SK-N-SH treated with all-trans-retinoic acid at 6 μM for 48 hours (cell line): ENCODE measurements at regions not wholly inside any gene's neighbourhood (a gene's known extent, or its start where the extent isn't known, plus 50 kb on each side); places are given as distances from the start of the nearest gene placed in this dataset.

Source experiments
- ATAC-seq: fragments of 200-7000 bp; cut with Tn5 transposase; 3 replicates; pipeline ENCODE4 v1.9.1; 2020; ENCODE audit warnings: mild to moderate bottlenecking, moderate library complexity
- ARNTL ChIP-seq: fragments of 450-650 bp; formaldehyde crosslinking; IDR thresholded peaks from 2 replicates; pipeline ENCODE4 v1.5.0; 2020; ENCODE audit warnings: low read depth, mild to moderate bottlenecking, moderate library complexity, borderline replicate concordance
- BACH2 ChIP-seq: fragments of 250-450 bp; sonication (Bioruptor Pico); IDR thresholded peaks from 2 replicates; pipeline ENCODE4 v1.9.0; 2021; ENCODE audit warnings: mild to moderate bottlenecking, borderline replicate concordance
- CSDC2 ChIP-seq: fragments of 250-450 bp; sonication (Bioruptor Pico); IDR thresholded peaks from 2 replicates; pipeline ENCODE4 v1.5.0; 2020; ENCODE audit warnings: mild to moderate bottlenecking, moderate library complexity
- ESRRG ChIP-seq: fragments of 250-450 bp; sonication (Bioruptor Pico); IDR thresholded peaks from 2 replicates; pipeline ENCODE4 v1.6.1; 2021; ENCODE audit warnings: mild to moderate bottlenecking
- GLIS3 ChIP-seq: fragments of 250-450 bp; sonication (Bioruptor Pico); IDR thresholded peaks from 2 replicates; pipeline ENCODE4 v1.5.0; 2020; ENCODE audit warnings: mild to moderate bottlenecking, moderate library complexity
- ISL1 ChIP-seq: fragments of 250-450 bp; sonication (Bioruptor Pico); IDR thresholded peaks from 2 replicates; pipeline ENCODE4 v2.1.2; 2022; ENCODE audit warnings: mild to moderate bottlenecking, moderate library complexity
- OSR1 ChIP-seq: fragments of 250-450 bp; sonication (Bioruptor Pico); IDR thresholded peaks from 2 replicates; pipeline ENCODE4 v1.8.0; 2022; ENCODE audit warnings: moderate library complexity, mild to moderate bottlenecking, inconsistent platforms
- PPARA ChIP-seq: fragments of 250-450 bp; sonication (Bioruptor Pico); IDR thresholded peaks from 2 replicates; pipeline ENCODE4 v1.5.0; 2020; ENCODE audit warnings: mild to moderate bottlenecking, borderline replicate concordance
- RARB ChIP-seq: fragments of 250-450 bp; sonication (Bioruptor Pico); IDR thresholded peaks from 2 replicates; pipeline ENCODE4 v1.8.0; 2021; ENCODE audit warnings: mild to moderate bottlenecking, moderate library complexity
- TCF4 ChIP-seq: fragments of 250-450 bp; sonication (Bioruptor Pico); IDR thresholded peaks from 2 replicates; pipeline ENCODE4 v1.8.0; 2021; ENCODE audit warnings: mild to moderate bottlenecking, moderate library complexity, borderline replicate concordance
- TOX ChIP-seq: fragments of 250-450 bp; sonication (Bioruptor Pico); IDR thresholded peaks from 2 replicates; pipeline ENCODE4 v1.8.0; 2021; ENCODE audit warnings: mild to moderate bottlenecking, moderate library complexity, borderline replicate concordance
- ZC3H10 ChIP-seq: fragments of 250-450 bp; sonication (Bioruptor Pico); IDR thresholded peaks from 2 replicates; pipeline ENCODE4 v1.5.1; 2021; ENCODE audit warnings: mild to moderate bottlenecking, moderate library complexity
- ZFP3 ChIP-seq: fragments of 250-450 bp; sonication (Bioruptor Pico); IDR thresholded peaks from 2 replicates; pipeline ENCODE4 v1.5.0; 2020; ENCODE audit warnings: mild to moderate bottlenecking, moderate library complexity
- ZFP30 ChIP-seq: fragments of 450-650 bp; formaldehyde crosslinking; IDR thresholded peaks from 2 replicates; pipeline ENCODE4 v1.5.0; 2022; ENCODE audit warnings: mild to moderate bottlenecking, moderate library complexity
- ZNF8 ChIP-seq: fragments of 450-650 bp; formaldehyde crosslinking; IDR thresholded peaks from 2 replicates; pipeline ENCODE4 v1.5.0; 2020; ENCODE audit warnings: mild to moderate bottlenecking, moderate library complexity
- TF ChIP-seq, protein P1 (sequence below): fragments of 250-450 bp; sonication (Bioruptor Pico); IDR thresholded peaks from 2 replicates; pipeline ENCODE4 v1.8.0; 2020; ENCODE audit warnings: mild to moderate bottlenecking, moderate library complexity, borderline replicate concordance
- TF ChIP-seq, protein P2 (sequence below): fragments of 250-450 bp; sonication (Bioruptor Pico); IDR thresholded peaks from 2 replicates; pipeline ENCODE4 v1.5.1; 2021; ENCODE audit warnings: mild to moderate bottlenecking, moderate library complexity
- TF ChIP-seq, protein P3 (sequence below): fragments of 250-450 bp; sonication (Bioruptor Pico); IDR thresholded peaks from 2 replicates; pipeline ENCODE4 v1.8.0; 2021; ENCODE audit warnings: low read depth, mild to moderate bottlenecking, moderate library complexity, borderline replicate concordance
- TF ChIP-seq, protein P4 (sequence below): fragments of 250-450 bp; sonication (Bioruptor Pico); IDR thresholded peaks from 2 replicates; pipeline ENCODE4 v1.5.1; 2020; ENCODE audit warnings: low read depth, mild to moderate bottlenecking, moderate library complexity
- TF ChIP-seq, protein P5 (sequence below): fragments of 250-450 bp; sonication (Bioruptor Pico); IDR thresholded peaks from 2 replicates; pipeline ENCODE4 v1.5.0; 2020; ENCODE audit warnings: mild to moderate bottlenecking, moderate library complexity

DNA sequence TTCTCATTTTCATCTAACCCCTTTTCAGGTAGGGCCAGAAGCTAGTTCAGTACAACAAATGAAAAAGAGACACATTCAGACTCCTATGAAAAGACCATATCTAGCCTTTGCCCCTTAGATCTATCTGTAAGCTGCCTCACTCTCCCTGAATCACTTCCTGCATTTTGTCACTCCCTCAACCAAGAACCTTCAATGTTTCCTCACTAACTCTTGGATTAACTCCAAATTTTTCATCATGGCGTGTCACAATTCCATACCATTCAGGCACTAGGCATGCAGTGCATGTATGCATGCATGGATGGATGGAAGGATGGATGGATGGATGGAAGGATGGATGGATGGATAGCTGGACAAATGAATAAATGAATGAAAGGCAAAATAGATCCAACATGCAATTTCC, 356.9 kb downstream of the TNS1 start:
- ATAC-seq, result no peak
- TF ChIP-seq, protein P1, sequence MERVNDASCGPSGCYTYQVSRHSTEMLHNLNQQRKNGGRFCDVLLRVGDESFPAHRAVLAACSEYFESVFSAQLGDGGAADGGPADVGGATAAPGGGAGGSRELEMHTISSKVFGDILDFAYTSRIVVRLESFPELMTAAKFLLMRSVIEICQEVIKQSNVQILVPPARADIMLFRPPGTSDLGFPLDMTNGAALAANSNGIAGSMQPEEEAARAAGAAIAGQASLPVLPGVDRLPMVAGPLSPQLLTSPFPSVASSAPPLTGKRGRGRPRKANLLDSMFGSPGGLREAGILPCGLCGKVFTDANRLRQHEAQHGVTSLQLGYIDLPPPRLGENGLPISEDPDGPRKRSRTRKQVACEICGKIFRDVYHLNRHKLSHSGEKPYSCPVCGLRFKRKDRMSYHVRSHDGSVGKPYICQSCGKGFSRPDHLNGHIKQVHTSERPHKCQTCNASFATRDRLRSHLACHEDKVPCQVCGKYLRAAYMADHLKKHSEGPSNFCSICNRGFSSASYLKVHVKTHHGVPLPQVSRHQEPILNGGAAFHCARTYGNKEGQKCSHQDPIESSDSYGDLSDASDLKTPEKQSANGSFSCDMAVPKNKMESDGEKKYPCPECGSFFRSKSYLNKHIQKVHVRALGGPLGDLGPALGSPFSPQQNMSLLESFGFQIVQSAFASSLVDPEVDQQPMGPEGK (CRISPR knock-in tag), result no peak
- TF ChIP-seq ESRRG (CRISPR knock-in tag) (no peak), RARB (CRISPR knock-in tag) (no peak), CSDC2 (CRISPR knock-in tag) (no peak), GLIS3 (CRISPR knock-in tag) (no peak), ZFP30 (CRISPR knock-in tag) (no peak), BACH2 (no peak), TOX (no peak), OSR1 (CRISPR knock-in tag) (no peak), ZNF8 (CRISPR knock-in tag) (no peak)
- TF ChIP-seq, protein P2, sequence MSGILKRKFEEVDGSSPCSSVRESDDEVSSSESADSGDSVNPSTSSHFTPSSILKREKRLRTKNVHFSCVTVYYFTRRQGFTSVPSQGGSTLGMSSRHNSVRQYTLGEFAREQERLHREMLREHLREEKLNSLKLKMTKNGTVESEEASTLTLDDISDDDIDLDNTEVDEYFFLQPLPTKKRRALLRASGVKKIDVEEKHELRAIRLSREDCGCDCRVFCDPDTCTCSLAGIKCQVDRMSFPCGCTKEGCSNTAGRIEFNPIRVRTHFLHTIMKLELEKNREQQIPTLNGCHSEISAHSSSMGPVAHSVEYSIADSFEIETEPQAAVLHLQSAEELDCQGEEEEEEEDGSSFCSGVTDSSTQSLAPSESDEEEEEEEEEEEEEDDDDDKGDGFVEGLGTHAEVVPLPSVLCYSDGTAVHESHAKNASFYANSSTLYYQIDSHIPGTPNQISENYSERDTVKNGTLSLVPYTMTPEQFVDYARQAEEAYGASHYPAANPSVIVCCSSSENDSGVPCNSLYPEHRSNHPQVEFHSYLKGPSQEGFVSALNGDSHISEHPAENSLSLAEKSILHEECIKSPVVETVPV (CRISPR knock-in tag), result no peak
- TF ChIP-seq, protein P3, sequence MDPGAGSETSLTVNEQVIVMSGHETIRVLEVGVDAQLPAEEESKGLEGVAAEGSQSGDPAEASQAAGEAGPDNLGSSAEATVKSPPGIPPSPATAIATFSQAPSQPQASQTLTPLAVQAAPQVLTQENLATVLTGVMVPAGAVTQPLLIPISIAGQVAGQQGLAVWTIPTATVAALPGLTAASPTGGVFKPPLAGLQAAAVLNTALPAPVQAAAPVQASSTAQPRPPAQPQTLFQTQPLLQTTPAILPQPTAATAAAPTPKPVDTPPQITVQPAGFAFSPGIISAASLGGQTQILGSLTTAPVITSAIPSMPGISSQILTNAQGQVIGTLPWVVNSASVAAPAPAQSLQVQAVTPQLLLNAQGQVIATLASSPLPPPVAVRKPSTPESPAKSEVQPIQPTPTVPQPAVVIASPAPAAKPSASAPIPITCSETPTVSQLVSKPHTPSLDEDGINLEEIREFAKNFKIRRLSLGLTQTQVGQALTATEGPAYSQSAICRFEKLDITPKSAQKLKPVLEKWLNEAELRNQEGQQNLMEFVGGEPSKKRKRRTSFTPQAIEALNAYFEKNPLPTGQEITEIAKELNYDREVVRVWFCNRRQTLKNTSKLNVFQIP (CRISPR knock-in tag), result no peak

DNA sequence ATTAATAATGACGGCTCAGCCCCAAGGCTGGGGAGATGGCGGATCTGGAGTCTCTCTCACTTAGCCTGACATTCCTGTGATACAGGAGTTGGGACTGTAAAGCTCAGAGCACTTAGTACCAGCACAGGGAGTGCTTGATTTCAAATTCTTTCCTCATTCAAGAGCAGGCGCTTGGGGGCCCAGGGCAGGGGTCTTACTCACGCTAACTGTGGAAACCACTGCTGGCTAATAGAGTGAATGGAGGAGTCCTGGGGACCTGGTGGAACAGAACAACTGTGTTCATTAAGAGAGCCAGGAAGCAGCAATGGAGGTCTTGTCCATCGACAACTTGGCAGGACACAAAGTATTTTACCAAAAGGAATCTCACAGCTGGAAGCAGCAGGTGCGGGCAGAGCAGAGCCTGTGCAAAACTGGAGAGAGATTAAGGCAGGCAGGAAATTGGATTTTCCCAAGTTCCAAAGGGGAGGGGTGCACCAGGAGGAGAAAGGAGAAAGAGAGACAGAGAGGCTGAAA, 358.9 kb downstream of the TNS1 start:
- TF ChIP-seq ISL1 (CRISPR knock-in tag), result no peak
- TF ChIP-seq RARB (CRISPR knock-in tag), result no peak
- TF ChIP-seq, protein P1 (CRISPR knock-in tag), result no peak
- no peak for TF ChIP-seq ZFP3
- no peak for ATAC-seq

DNA sequence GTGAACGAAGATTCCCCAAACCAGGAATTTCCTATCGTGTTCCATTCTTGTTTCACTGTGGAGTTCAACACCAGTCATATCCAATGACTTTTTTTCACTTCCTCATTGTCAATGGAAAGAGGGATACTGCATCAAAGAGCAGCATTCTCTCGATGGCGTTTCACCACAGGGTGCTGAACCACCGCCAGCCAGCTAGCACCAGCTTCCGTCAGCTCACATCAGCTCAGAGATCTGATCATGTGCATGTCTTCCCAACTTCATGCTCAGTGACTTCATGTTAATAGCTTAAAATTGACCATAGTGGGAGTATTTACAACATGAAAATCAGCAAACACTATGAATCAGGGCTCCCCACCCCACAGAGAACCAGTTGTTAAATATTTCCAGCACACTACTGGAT, 359.9 kb downstream of the TNS1 start:
- TF ChIP-seq ISL1 (CRISPR knock-in tag) (no peak), TOX (no peak), ZNF8 (CRISPR knock-in tag) (no peak), BACH2 (no peak), TCF4 (CRISPR knock-in tag) (no peak), ZFP30 (CRISPR knock-in tag) (no peak), CSDC2 (CRISPR knock-in tag) (no peak), GLIS3 (CRISPR knock-in tag) (no peak), PPARA (CRISPR knock-in tag) (no peak), ZC3H10 (CRISPR knock-in tag) (no peak), ARNTL (CRISPR knock-in tag) (no peak)
- TF ChIP-seq, protein P4, sequence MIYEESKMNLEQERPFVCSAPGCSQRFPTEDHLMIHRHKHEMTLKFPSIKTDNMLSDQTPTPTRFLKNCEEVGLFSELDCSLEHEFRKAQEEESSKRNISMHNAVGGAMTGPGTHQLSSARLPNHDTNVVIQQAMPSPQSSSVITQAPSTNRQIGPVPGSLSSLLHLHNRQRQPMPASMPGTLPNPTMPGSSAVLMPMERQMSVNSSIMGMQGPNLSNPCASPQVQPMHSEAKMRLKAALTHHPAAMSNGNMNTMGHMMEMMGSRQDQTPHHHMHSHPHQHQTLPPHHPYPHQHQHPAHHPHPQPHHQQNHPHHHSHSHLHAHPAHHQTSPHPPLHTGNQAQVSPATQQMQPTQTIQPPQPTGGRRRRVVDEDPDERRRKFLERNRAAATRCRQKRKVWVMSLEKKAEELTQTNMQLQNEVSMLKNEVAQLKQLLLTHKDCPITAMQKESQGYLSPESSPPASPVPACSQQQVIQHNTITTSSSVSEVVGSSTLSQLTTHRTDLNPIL (CRISPR knock-in tag), result no peak
- TF ChIP-seq, protein P5, sequence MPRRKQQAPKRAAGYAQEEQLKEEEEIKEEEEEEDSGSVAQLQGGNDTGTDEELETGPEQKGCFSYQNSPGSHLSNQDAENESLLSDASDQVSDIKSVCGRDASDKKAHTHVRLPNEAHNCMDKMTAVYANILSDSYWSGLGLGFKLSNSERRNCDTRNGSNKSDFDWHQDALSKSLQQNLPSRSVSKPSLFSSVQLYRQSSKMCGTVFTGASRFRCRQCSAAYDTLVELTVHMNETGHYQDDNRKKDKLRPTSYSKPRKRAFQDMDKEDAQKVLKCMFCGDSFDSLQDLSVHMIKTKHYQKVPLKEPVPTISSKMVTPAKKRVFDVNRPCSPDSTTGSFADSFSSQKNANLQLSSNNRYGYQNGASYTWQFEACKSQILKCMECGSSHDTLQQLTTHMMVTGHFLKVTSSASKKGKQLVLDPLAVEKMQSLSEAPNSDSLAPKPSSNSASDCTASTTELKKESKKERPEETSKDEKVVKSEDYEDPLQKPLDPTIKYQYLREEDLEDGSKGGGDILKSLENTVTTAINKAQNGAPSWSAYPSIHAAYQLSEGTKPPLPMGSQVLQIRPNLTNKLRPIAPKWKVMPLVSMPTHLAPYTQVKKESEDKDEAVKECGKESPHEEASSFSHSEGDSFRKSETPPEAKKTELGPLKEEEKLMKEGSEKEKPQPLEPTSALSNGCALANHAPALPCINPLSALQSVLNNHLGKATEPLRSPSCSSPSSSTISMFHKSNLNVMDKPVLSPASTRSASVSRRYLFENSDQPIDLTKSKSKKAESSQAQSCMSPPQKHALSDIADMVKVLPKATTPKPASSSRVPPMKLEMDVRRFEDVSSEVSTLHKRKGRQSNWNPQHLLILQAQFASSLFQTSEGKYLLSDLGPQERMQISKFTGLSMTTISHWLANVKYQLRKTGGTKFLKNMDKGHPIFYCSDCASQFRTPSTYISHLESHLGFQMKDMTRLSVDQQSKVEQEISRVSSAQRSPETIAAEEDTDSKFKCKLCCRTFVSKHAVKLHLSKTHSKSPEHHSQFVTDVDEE, result no peak
- TF ChIP-seq, protein P3 (CRISPR knock-in tag), result no peak
- TF ChIP-seq, protein P2 (CRISPR knock-in tag), result no peak
- ATAC-seq, result no peak
